ENCODE measurements at regions not wholly inside any gene's neighbourhood (a gene's known extent, or its start where the extent isn't known, plus 50 kb on each side); places are given as distances from the start of the nearest gene placed in this dataset.

DNA sequence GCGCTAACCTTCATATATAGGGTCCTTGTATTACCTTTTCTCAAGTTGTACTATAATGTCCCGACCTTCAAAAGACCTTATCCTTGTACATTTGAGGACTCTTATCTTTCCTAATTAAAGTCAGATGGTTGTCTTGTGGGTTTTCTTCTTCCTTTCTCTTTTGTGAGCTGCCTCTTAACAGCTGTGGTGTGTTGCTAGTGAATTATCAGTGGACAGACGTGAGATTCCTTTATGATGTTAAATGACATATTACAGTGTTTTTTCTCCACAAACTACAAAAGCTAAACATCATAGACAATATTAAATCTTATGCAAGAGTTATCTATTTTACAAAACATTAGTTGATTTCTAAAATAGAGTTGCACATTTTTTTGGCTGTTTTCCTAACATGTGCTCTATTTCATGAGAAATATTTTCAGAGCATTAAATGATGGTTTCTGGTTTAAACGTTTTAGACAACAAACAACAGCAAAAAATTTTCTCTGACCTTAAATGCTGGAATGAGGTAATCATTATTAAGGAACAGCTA, 272.2 kb upstream of the NPVF start:
- TF ChIP-seq CTCF (IDR thresholded peaks at IDR 0.05; ENCODE audit: low read depth, low read length) (no peak), EZH2phosphoT487 (IDR thresholded peaks at IDR 0.05; ENCODE audit: low read depth) (no peak)

Data from OCI-LY3 (cell line).